UCSD-AML1 (cell line): ENCODE measurements at regions not wholly inside any gene's neighbourhood (a gene's known extent, or its start where the extent isn't known, plus 50 kb on each side); places are given as distances from the start of the nearest gene placed in this dataset.

Experiments
- DNase-seq: peaks from one replicate; lab custom pipeline; 2025; ENCODE audit not compliant: unreplicated experiment; lab: John Stamatoyannopoulos, UW

DNA sequence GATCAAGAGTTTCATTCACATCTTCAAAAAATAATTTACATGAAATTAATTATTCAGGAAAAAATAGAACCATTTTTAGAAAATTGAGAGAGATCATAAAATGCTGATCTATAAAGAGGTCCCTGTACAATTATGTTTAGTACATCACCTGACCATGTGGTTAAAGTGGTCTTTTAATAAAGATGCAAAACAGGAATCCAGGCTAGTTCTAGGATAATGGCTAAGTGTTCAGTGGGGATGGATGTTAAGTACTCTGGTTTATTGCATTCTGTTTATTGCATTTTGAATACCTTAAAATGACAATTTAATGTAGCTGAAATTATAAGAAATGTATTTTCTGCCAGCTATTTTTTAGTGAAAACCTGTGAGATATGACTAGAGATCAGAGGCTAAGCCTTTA is 72.0 kb upstream of the SMC2 start:
- no peak for DNase-seq

DNA sequence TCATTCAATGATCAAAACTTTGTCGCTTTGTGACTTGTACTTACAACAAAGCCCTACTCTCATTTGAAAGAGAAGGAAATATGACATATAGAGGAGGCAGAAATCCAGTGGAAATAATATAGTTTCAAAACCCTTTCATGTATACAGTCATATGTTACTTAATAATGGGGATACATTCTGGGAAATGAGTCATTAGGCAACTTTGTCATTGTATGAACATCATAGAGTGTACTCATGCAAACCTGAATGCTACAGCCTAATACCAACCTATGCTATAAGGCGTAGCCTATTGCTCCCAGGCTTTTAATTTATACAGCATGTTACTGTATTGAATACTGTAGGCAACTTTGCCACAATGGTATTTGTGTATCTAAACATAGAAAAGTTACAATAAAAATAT is 69.0 kb upstream of the SMC2 start:
- no peak for DNase-seq

DNA sequence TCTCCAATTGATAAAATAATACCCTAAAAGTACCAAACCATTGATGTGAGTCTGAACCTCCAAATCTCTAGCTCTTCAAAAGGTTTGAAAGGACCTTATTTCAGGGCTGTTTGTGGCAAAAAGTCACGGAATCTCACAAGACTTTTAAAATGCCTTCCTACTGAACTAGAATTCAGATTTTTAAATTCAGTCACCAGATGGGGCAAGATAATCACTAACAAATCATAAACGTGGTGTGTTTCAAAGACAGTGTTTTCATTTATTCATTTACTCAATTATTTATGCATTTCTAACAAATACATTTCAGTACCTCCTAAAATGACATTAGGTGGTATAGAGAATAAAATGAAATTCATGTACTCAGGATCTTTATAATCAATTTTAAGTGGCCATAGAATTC is 68.2 kb upstream of the SMC2 start:
- no peak for DNase-seq

DNA sequence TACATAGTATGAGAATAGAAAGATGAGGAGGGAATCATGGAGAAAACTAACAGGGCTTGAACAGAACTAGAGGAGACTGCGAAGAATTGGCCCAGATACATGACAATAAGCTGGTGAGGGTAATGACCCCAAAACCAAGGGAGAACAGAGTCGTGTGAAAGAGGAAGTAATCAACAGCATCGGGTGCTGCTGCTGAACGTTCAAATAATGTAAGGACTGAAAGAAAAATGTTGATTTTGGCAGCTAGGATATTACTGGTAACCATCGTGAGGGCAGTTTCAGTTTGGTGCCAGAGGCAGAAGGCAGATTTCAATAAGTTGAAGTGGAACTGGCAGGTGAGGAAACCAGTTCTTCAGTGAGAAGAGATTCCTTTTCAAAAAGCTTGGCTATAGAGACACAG is 66.8 kb upstream of the SMC2 start:
- no peak for DNase-seq

DNA sequence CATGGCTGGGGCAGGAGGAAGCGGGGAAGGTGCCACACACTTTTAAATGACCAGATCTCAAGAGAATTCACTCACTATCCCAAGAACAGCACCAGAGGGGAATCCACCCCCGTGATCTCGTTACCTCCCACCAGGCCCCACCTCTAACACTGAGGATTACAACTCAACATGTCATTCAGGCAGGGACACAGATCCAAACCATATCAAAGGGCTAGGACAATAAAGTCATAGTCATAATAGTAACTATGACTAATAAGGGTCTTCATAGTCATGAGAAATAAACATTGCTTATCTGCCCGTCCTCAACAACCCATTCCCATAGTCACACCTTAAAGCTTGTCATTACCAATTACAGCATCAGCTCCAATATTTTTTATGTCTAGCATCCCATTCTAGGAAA is 65.3 kb upstream of the SMC2 start:
- DNase-seq, result no peak
